NCI-H1436 treated with DMSO at 0.1 percent for 48 hours (cell line): ENCODE measurements at regions not wholly inside any gene's neighbourhood (a gene's known extent, or its start where the extent isn't known, plus 50 kb on each side); places are given as distances from the start of the nearest gene placed in this dataset.

Experiments used
- DNase-seq: peaks from one replicate; lab custom pipeline; 2025; lab: John Stamatoyannopoulos, UW

DNA sequence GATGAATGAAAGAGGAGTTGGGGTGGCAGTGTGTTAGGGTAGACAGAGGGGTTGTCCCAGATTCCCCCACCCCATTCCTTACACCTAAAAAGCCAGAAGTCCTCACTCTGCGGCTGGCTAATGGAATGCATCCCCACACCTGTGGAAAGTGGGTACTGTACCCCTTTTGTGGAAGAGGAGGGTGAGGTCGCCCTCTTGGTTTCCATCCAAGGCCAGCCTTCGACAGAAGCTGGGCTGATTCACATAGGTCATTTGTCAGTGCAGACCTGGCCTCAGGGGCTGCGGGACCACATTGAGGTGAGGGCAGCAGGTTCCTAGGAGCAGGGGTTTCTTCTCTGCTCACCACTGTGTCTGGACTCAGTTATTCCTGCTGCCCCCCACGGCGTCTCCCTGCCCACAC lies 671.6 kb downstream of the MATN1 start:
- no peak for DNase-seq

DNA sequence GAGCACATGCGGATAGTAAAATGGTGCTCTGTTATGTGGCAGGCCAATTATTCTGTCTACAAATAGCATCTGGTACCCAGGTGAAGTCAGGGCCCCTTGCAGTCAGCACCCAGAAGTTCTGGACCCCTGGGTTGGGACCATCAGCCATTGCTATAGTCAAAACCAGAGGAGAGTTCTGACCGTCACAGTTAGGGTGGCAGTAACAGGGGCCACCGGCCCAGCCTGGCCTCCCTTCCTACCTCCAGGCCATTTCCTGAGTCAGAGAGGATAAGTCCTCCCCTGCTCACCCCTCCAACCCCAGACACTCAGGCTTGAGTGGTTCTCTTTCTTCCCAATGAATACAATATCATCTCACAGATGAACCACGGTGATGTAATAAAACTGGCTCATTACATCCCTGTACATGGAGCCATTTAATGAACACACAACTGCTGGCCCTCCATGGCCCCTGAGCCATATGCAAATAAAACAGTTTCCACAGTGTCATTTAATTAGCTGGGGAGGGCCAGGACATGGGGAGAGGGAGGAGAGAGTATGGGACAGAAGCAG lies 673.6 kb downstream of the MATN1 start:
- no peak for DNase-seq

- DNase-seq = no peak
Observed at GRCh38 chr1:30048905-30049304, 674.5 kb downstream of the MATN1 start.

DNA sequence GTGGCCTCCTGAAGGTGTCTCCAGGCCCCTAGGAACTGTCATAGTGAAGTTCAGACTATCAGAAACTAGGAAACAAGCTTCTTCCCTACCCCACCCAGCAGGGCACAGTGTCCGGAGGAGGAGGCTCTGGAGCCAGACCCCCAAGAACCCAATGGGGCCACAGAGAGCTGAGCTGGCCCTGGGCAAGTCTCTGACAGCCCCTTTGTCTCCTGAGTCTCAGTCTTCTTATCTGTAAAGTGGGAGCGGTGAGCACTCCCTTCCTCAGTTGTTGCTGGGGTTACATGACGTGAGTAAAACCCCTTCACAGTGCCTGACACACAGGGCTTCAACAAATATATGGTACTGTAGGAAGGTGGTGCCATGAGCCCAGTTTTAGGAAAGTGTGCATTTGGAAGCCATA lies 675.8 kb downstream of the MATN1 start:
- no peak for DNase-seq

GRCh38 chr1:30046751-30047150 lies 676.6 kb downstream of the MATN1 start:
- DNase-seq = no peak

GRCh38 chr1:30045304-30046090 lies 677.9 kb downstream of the MATN1 start:
- DNase-seq = no peak

DNA sequence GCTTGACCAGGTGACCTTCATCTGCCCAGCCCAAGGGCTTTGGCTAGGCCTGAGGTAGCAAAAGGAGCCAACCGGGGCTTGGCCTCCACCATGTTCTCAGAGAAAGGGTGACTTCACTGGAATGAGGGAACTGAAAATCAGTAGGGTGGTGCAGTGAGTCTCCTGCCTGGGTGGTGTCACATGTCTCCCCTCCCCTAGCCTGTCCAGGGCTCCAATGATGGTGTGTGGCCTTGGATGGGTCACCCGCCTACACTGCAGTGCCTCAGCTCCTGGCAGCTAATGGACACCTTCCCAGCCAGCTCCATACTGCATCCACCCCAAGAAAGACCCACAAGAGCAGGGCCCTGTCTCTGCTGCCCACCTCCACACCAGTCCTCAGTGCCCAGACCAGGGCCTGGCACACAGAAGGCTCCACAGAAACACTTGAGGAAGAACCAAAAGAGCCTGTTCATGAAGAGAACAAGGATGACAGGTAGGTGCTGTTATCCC lies 678.7 kb downstream of the MATN1 start:
- no peak for DNase-seq

- DNase-seq = no peak
Observed at GRCh38 chr1:30043731-30044408, 679.5 kb downstream of the MATN1 start.

DNA sequence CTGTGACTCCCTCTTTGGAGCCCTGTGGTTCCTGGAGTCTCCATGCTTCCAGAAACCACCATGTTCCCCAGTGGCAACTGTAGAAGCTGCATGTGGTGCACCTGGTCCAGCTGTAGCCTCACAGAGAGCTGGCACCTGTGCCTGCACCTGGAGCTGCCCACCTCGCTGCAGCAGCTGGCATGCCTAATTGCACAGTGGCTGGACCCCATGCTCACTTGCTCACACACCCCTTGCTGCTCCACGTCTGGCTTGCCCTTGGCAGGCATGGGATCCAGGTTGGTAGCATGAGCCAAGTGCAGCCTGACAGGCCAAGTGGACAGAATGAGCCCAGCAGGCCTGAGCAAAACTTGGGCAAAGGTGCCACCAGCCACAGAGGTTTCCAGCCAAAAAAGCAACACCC lies 680.1 kb downstream of the MATN1 start:
- DNase-seq = no peak

GRCh38 chr1:30042438-30043147 lies 680.8 kb downstream of the MATN1 start:
- no peak for DNase-seq

DNA sequence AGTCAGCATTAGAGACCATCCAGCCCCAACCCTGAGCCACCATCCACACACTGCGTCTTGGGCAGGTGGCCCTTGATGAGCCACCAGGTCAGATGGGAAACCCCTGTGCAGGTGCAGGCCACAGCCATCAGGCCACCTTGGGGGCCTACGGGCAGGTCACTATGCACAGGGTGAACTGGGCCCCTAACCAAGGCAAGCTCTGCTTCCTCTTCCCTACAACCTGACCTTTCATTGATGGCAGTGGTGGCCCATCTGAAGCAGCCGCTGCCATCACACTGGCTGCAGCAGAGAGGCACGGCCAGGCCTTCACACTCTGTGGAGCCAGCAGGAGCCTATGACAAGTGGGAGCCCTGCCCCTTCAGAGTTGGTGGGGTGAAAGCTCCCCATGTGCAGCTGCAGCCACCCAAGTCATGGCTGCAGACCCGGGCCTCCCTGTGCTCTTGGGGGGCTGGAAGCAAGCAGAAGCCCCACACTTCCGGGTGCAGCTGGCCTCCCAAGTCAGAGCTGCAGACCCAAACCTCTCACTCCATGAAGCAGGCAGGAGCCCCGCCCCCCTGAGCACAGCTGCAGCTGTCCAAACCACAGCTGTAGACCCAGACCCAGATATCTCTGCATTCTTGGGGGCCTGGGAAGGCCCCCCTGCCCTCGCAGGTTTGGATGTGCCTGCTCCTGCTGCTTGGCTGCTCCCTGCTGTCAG lies 681.5 kb downstream of the MATN1 start:
- DNase-seq = no peak

GRCh38 chr1:30040081-30041019 lies 683.0 kb downstream of the MATN1 start:
- no peak for DNase-seq

- no peak for DNase-seq
Observed at GRCh38 chr1:30039354-30040080, 683.9 kb downstream of the MATN1 start.

GRCh38 chr1:30038134-30039025 lies 685.0 kb downstream of the MATN1 start:
- no peak for DNase-seq

DNA sequence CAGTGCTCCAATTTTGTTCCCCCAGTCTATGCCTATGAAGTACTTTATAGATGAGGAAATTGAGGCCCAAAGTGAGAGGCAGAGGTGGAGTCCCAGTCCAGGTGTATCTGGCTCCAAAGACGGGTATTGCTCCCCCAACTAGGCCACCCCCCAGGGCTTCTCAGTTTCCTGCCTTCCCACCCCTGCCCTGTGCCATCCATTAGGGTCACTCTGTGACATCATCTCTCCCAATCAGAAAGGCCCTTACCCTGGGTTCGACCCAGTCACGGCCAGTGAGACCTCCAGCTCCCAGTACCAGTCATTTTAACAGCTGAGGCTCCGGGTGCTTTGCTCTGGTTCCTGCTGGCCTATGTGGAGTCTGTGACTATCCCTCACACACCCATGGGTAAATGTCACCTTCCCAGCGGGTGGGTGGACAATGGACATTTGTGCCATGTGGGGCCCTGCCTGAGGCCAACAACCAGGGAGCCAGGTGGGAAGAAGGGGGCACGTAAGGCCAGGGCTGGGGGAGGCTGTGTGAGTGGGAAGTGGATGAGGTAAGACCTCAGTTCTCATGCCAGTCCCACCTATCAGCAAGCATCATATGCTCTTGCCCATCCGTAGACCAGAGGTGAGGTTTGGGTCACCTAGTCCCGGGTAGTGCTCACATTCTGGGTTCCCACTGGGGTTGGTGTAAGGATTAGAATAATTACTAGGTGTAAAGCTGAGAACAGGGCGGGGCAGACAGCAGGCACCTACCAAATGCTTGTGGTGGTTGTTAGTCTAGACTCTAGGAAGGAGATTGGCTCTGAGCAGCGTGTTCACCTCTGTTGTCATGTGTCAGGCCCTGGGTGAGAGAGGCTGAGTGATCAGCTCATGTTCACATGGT lies 685.9 kb downstream of the MATN1 start:
- no peak for DNase-seq

GRCh38 chr1:30036666-30037065 lies 686.7 kb downstream of the MATN1 start:
- DNase-seq = no peak

DNA sequence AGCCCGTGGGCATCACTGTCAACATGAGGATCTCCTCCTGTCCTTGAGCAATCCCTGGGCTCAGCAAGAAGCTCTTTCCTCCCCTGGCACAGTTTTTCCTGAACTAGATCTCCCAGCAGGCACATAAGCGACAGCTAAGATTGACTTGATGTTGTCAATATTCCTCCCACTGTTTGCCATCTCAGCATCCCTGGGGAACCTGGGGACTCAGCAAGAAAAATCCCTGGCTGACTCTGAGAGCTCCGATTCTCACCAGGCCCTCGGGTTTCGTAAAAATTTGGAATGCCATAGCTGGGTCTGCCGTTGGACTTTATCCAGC lies 687.2 kb downstream of the MATN1 start:
- no peak for DNase-seq

GRCh38 chr1:30035522-30036228 lies 687.7 kb downstream of the MATN1 start:
- no peak for DNase-seq
